Fibroblast of lung (primary cell): ENCODE measurements at regions not wholly inside any gene's neighbourhood (a gene's known extent, or its start where the extent isn't known, plus 50 kb on each side); places are given as distances from the start of the nearest gene placed in this dataset.
A peak's percentile ranks its signal among the peaks of the same experiment; 100 is the strongest.

Experiments
- DNase-seq, 2 donors: peaks; one replicate each; pipeline versions ENCODE4 v3.0.0 to v3.0.0-alpha.2; 2010; ENCODE audit warnings: low read depth in 2 of 2
- H2AFZ ChIP-seq: 2 replicates; pipeline ENCODE4 v1.5.1; 2012; ENCODE audit warnings: low read length, control low read depth, inconsistent platforms
- H3K27ac ChIP-seq: 2 replicates; pipeline ENCODE4 v1.5.1; 2011; ENCODE audit warnings: low read length, control low read depth; ENCODE audit not compliant: insufficient read depth
- H3K27me3 ChIP-seq: 2 replicates; pipeline ENCODE4 v1.5.1; 2011; ENCODE audit warnings: mild to moderate bottlenecking, low read length; ENCODE audit not compliant: control insufficient read depth, insufficient read depth
- H3K36me3 ChIP-seq: 2 replicates; pipeline ENCODE4 v1.5.1; 2011; ENCODE audit warnings: low read length; ENCODE audit not compliant: control insufficient read depth, insufficient read depth
- H3K4me1 ChIP-seq: 2 replicates; pipeline ENCODE4 v1.5.1; 2011; ENCODE audit warnings: low read length; ENCODE audit not compliant: control insufficient read depth, insufficient read depth; ENCODE audit errors: extremely low read depth
- H3K4me2 ChIP-seq: 2 replicates; pipeline ENCODE4 v1.5.1; 2011; ENCODE audit warnings: low read length, control low read depth; ENCODE audit not compliant: insufficient read depth; ENCODE audit errors: extremely low read depth
- H3K4me3 ChIP-seq, 4 experiments: fragments of 200-600 bp in 1 of 4; sonication (generic) in 1 of 4; replicated peaks in 1 of 4; 2 replicates each; pipeline ENCODE4 v1.5.1; 2011 to 2016; ENCODE audit warnings: low read length in 4 of 4, low read depth in 3 of 4, mild to moderate bottlenecking in 3 of 4, control low read depth in 2 of 4, inconsistent platforms in 1 of 4, mixed read lengths in 1 of 4; ENCODE audit not compliant: insufficient read depth in 1 of 4; ENCODE audit errors: control extremely low read depth in 1 of 4
- H3K79me2 ChIP-seq: 2 replicates; pipeline ENCODE4 v1.5.1; 2012; ENCODE audit warnings: mild to moderate bottlenecking, low read length, inconsistent platforms; ENCODE audit not compliant: control insufficient read depth, insufficient read depth
- H3K9ac ChIP-seq: 2 replicates; pipeline ENCODE4 v1.5.1; 2011; ENCODE audit warnings: mild to moderate bottlenecking, low read length, control low read depth; ENCODE audit not compliant: insufficient read depth
- H3K9me3 ChIP-seq: 2 replicates; pipeline ENCODE4 v1.5.1; 2012; ENCODE audit warnings: low read depth, low read length; ENCODE audit not compliant: control insufficient read depth, insufficient read depth
- H4K20me1 ChIP-seq: 2 replicates; pipeline ENCODE4 v1.5.1; 2011; ENCODE audit warnings: low read length; ENCODE audit not compliant: control insufficient read depth, insufficient read depth; ENCODE audit errors: extremely low read depth
- CTCF ChIP-seq, 2 donors: IDR thresholded peaks in 1 of 2; conservative IDR thresholded peaks in 1 of 2; 1 replicate in 1 of 2; 2 replicates in 1 of 2; pipeline ENCODE4 v1.5.1; 2011 to 2012; ENCODE audit warnings: low read length in 2 of 2, control low read depth in 1 of 2, inconsistent platforms in 1 of 2, low read depth in 1 of 2, mild to moderate bottlenecking in 1 of 2
- EZH2 ChIP-seq: IDR thresholded peaks from 2 replicates; pipeline ENCODE4 v1.5.1; 2012; ENCODE audit warnings: low read length, control low read depth, mild to moderate bottlenecking; ENCODE audit errors: missing control alignments

GRCh38 chr4:84279678-84280077 is 219.4 kb downstream of the NKX6-1 start:
- Histone ChIP-seq H3K4me1 (no peaks in the 10 kb centered on the region), H3K9me3 (no peaks in the 10 kb centered on the region), H3K36me3 (no peaks in the 10 kb centered on the region), H3K27ac (no peak overlapping the region), H4K20me1 (no peaks in the 10 kb centered on the region), H2AFZ (no peak overlapping the region), H3K4me2 (no peak overlapping the region), H3K79me2 (no peaks in the 10 kb centered on the region), H3K27me3 (no peaks in the 10 kb centered on the region), H3K4me3 (no peak overlapping the region), H3K9ac (no peak overlapping the region)
- TF ChIP-seq EZH2 (no peak), CTCF (conservative IDR thresholded peaks at IDR 0.05 in 1 of 2, IDR thresholded peaks at IDR 0.05 in 1 of 2; ENCODE audit: low read depth in 1 of 2, low read length in 2 of 2) (no peak)
- DNase-seq = peak in 1 of 2 donors; percentile 43

GRCh38 chr4:84277923-84278322 is 221.2 kb downstream of the NKX6-1 start:
- no peak overlapping the region for H3K9ac ChIP-seq
- no peaks in the 10 kb centered on the region for H3K4me1 ChIP-seq
- no peaks in the 10 kb centered on the region for H3K36me3 ChIP-seq
- H3K27ac ChIP-seq = no peak overlapping the region
- TF ChIP-seq EZH2 = no peak
- no peak for TF ChIP-seq CTCF (conservative IDR thresholded peaks at IDR 0.05 in 1 of 2, IDR thresholded peaks at IDR 0.05 in 1 of 2; ENCODE audit: low read depth in 1 of 2, low read length in 2 of 2)
- no peaks in the 10 kb centered on the region for H4K20me1 ChIP-seq
- DNase-seq = no peak
- H3K79me2 ChIP-seq = no peaks in the 10 kb centered on the region
- H2AFZ ChIP-seq = no peak overlapping the region
- no peak overlapping the region for H3K4me3 ChIP-seq
- no peak overlapping the region for H3K4me2 ChIP-seq
- no peaks in the 10 kb centered on the region for H3K27me3 ChIP-seq
- no peaks in the 10 kb centered on the region for H3K9me3 ChIP-seq

GRCh38 chr4:84276752-84277151 is 222.3 kb downstream of the NKX6-1 start:
- H3K36me3 ChIP-seq = no peaks in the 10 kb centered on the region
- no peaks in the 10 kb centered on the region for H3K27me3 ChIP-seq
- H2AFZ ChIP-seq = no peak overlapping the region
- H3K9me3 ChIP-seq = no peaks in the 10 kb centered on the region
- no peak for DNase-seq
- no peaks in the 10 kb centered on the region for H4K20me1 ChIP-seq
- no peaks in the 10 kb centered on the region for H3K4me1 ChIP-seq
- TF ChIP-seq CTCF (conservative IDR thresholded peaks at IDR 0.05 in 1 of 2, IDR thresholded peaks at IDR 0.05 in 1 of 2; ENCODE audit: low read depth in 1 of 2, low read length in 2 of 2) (no peak), EZH2 (no peak)
- no peak overlapping the region for H3K27ac ChIP-seq
- H3K4me2 ChIP-seq = no peak overlapping the region
- H3K9ac ChIP-seq = no peak overlapping the region
- H3K4me3 ChIP-seq = no peak overlapping the region
- H3K79me2 ChIP-seq = no peaks in the 10 kb centered on the region
